GM12892 (cell line): ENCODE measurements at regions not wholly inside any gene's neighbourhood (a gene's known extent, or its start where the extent isn't known, plus 50 kb on each side); places are given as distances from the start of the nearest gene placed in this dataset.

Experiments used
- POLR2A ChIP-seq: IDR thresholded peaks from 2 replicates; pipeline ENCODE4 v1.6.1; 2011; ENCODE audit warnings: low read depth, low read length, control low read depth
- POLR2AphosphoS5 ChIP-seq: IDR thresholded peaks from 2 replicates; pipeline ENCODE4 v1.6.1; 2011; ENCODE audit warnings: low read depth, low read length, control low read depth
- TAF1 ChIP-seq: IDR thresholded peaks from 2 replicates; pipeline ENCODE4 v1.6.1; 2011; ENCODE audit warnings: low read depth, mild to moderate bottlenecking, control low read depth, low read length, borderline replicate concordance

- no peak for TF ChIP-seq POLR2A
- no peak for TF ChIP-seq POLR2AphosphoS5
- TF ChIP-seq TAF1, result no peak
These were observed 617.1 kb downstream of the BRD1 start for GRCh38 chr22:49210606-49211005.
